GM12878 (cell line): ENCODE measurements at regions not wholly inside any gene's neighbourhood (a gene's known extent, or its start where the extent isn't known, plus 50 kb on each side); places are given as distances from the start of the nearest gene placed in this dataset.

Experiments
- ATAC-seq: fragments of 200-7000 bp; cut with Tn5 transposase; 3 replicates; pipeline ENCODE4 v1.9.1; 2020; ENCODE audit warnings: mild to moderate bottlenecking, moderate library complexity
- BruUV-seq: library from RNA; stranded (reverse); fragments of 400-500 nt; replicated peaks from 2 replicates; lab custom pipeline; 2021; lab: Mats Ljungman, UMichigan
- CTCF ChIA-PET: fragments of 300-600 bp; sonication (Branson Sonifier 250); formaldehyde crosslinking; extraction: SDS; loops from one replicate; lab custom pipeline; 2021; ENCODE audit warnings: inconsistent platforms; lab: Yijun Ruan, JAX
- POLR2A ChIA-PET: fragments of 350-600 bp; formaldehyde crosslinking; extraction: SDS; loops from one replicate; lab custom pipeline; 2021; ENCODE audit warnings: inconsistent platforms; lab: Charles Lee
- RAD21 ChIA-PET: fragments of 300-600 bp; sonication (Branson Sonifier 250); formaldehyde crosslinking; loops from one replicate; lab custom pipeline; 2023; ENCODE audit warnings: antibody characterized with exemption; ENCODE audit not compliant: unreplicated experiment; lab: Charles Lee
- SMC1A ChIA-PET: fragments of 300-600 bp; sonication (Branson Sonifier 250); formaldehyde crosslinking; loops from one replicate; lab custom pipeline; 2023; ENCODE audit not compliant: unreplicated experiment, uncharacterized antibody; lab: Charles Lee
- DNase-seq: peaks from one replicate; pipeline ENCODE4 v3.0.0-alpha.2; 2011; ENCODE audit warnings: low read depth, low spot score
- FAIRE-seq: peaks from 3 replicates; lab custom pipeline; 2011; peaks lifted over from hg19 to GRCh38; lab: Jason Lieb, UNC
- H2AFZ ChIP-seq: 2 replicates; pipeline ENCODE4 v1.6.0; 2011; ENCODE audit warnings: low read depth, low read length, control low read depth; ENCODE audit not compliant: control insufficient read depth
- H3K27ac ChIP-seq: 2 replicates; pipeline ENCODE4 v1.5.1; 2011; ENCODE audit warnings: control low read depth; ENCODE audit not compliant: control insufficient read depth, insufficient read depth
- H3K27me3 ChIP-seq, 2 experiments: replicated peaks in 1 of 2; 2 replicates each; pipeline versions ENCODE4 v1.6.0 to v1.6.1; 2011; ENCODE audit warnings: low read length in 1 of 2; ENCODE audit not compliant: control insufficient read depth in 2 of 2, insufficient read depth in 2 of 2
- H3K36me3 ChIP-seq, 2 experiments: 2 replicates each; pipeline ENCODE4 v1.5.1; 2011; ENCODE audit warnings: low read length in 1 of 2; ENCODE audit not compliant: control insufficient read depth in 2 of 2, insufficient read depth in 2 of 2
- H3K4me1 ChIP-seq: 2 replicates; pipeline ENCODE4 v1.6.1; 2011; ENCODE audit warnings: mild to moderate bottlenecking, low read length, moderate library complexity, mixed read lengths; ENCODE audit not compliant: control insufficient read depth, insufficient read depth
- H3K4me2 ChIP-seq: 2 replicates; pipeline ENCODE4 v1.6.0; 2011; ENCODE audit warnings: control low read depth; ENCODE audit not compliant: control insufficient read depth, insufficient read depth
- H3K4me3 ChIP-seq: fragments of 200-600 bp; sonication (generic); 2 replicates; pipeline ENCODE4 v1.5.1; 2016
- H3K79me2 ChIP-seq: 2 replicates; pipeline ENCODE4 v1.6.0; 2011; ENCODE audit warnings: low read length; ENCODE audit not compliant: control insufficient read depth, insufficient read depth
- H3K9ac ChIP-seq: 2 replicates; pipeline ENCODE4 v1.8.0; 2011; ENCODE audit warnings: low read length, control low read depth, mixed read lengths; ENCODE audit not compliant: control insufficient read depth, insufficient read depth
- H3K9me3 ChIP-seq: replicated peaks from 3 replicates; pipeline ENCODE4 v1.5.1; 2011; ENCODE audit warnings: mild to moderate bottlenecking, low read length; ENCODE audit not compliant: control insufficient read depth, insufficient read depth
- H4K20me1 ChIP-seq: 2 replicates; pipeline ENCODE4 v1.6.0; 2011; ENCODE audit not compliant: control insufficient read depth, insufficient read depth
- BHLHE40 ChIP-seq, 2 experiments: fragments of 450-650 bp in 1 of 2; IDR thresholded peaks; 2 replicates each; pipeline ENCODE4 v1.6.1; 2011 to 2017; ENCODE audit warnings: low read depth in 2 of 2, borderline replicate concordance in 1 of 2, improper control_type of control experiment in 1 of 2, low read length in 1 of 2, mild to moderate bottlenecking in 1 of 2
- CBX5 ChIP-seq: sonication (generic); IDR thresholded peaks from 2 replicates; pipeline ENCODE4 v1.6.1; 2016; ENCODE audit warnings: low read depth, moderate library complexity, mild to moderate bottlenecking, inconsistent platforms
- CHD2 ChIP-seq: IDR thresholded peaks from 2 replicates; pipeline ENCODE4 v1.6.1; 2011; ENCODE audit warnings: low read depth, low read length, improper control_type of control experiment, borderline replicate concordance
- FOXM1 ChIP-seq: IDR thresholded peaks from 2 replicates; pipeline ENCODE4 v1.6.1; 2012; ENCODE audit warnings: low read depth, mild to moderate bottlenecking, inconsistent platforms, low read length, moderate library complexity
- GABPA ChIP-seq: IDR thresholded peaks from 2 replicates; pipeline ENCODE4 v1.6.1; 2014; ENCODE audit warnings: antibody characterized with exemption, low read depth, mild to moderate bottlenecking, inconsistent platforms
- HDAC6 ChIP-seq: fragments of 200-600 bp; sonication (generic); IDR thresholded peaks from one replicate; pipeline ENCODE4 v1.8.0; 2017; ENCODE audit warnings: antibody characterized with exemption; ENCODE audit not compliant: unreplicated experiment
- MTA2 ChIP-seq: fragments of 450-650 bp; IDR thresholded peaks from 2 replicates; pipeline ENCODE4 v1.6.1; 2016; ENCODE audit warnings: low read depth, mild to moderate bottlenecking, moderate library complexity
- MYB ChIP-seq: fragments of 150-350 bp; IDR thresholded peaks from 2 replicates; pipeline ENCODE4 v1.6.1; 2014; ENCODE audit warnings: mild to moderate bottlenecking, low read depth, low read length, borderline replicate concordance
- NR2C1 ChIP-seq: fragments of 450-650 bp; IDR thresholded peaks from 2 replicates; pipeline ENCODE4 v1.6.1; 2017; ENCODE audit warnings: antibody characterized with exemption, mild to moderate bottlenecking, moderate library complexity
- PAX8 ChIP-seq: fragments of 450-650 bp; IDR thresholded peaks from 2 replicates; pipeline ENCODE4 v1.6.1; 2017; ENCODE audit warnings: mild to moderate bottlenecking, moderate library complexity
- RB1 ChIP-seq: fragments of 450-650 bp; formaldehyde crosslinking; IDR thresholded peaks from 2 replicates; pipeline ENCODE4 v1.6.1; 2017; ENCODE audit warnings: mild to moderate bottlenecking, borderline replicate concordance
- RUNX3 ChIP-seq: IDR thresholded peaks from 2 replicates; pipeline ENCODE4 v1.6.1; 2012; ENCODE audit warnings: low read length, inconsistent platforms
- SPI1 ChIP-seq: IDR thresholded peaks from 2 replicates; pipeline ENCODE4 v1.6.1; 2011; ENCODE audit warnings: low read depth, mild to moderate bottlenecking, low read length, moderate library complexity, borderline replicate concordance; ENCODE audit not compliant: insufficient read depth
- SRF ChIP-seq, 2 experiments: IDR thresholded peaks; 2 replicates each; pipeline ENCODE4 v1.6.1; 2011; ENCODE audit warnings: low read depth in 2 of 2, low read length in 2 of 2, mild to moderate bottlenecking in 1 of 2, moderate library complexity in 1 of 2
- STAT3 ChIP-seq: IDR thresholded peaks from 2 replicates; pipeline ENCODE4 v1.6.1; 2011; ENCODE audit warnings: low read depth, low read length, improper control_type of control experiment
- ZBED1 ChIP-seq: IDR thresholded peaks from 2 replicates; pipeline ENCODE4 v1.6.1; 2016; ENCODE audit warnings: borderline replicate concordance
- ZNF622 ChIP-seq: fragments of 450-650 bp; IDR thresholded peaks from 2 replicates; pipeline ENCODE4 v1.6.1; 2017; ENCODE audit warnings: mild to moderate bottlenecking, inconsistent platforms
- WGBS: methylation state at CpG from one replicate; pipeline ENCODE4 v1.1.6; 2016; ENCODE audit warnings: low lambda C conversion rate; ENCODE audit not compliant: insufficient replicate concordance, insufficient coverage; ENCODE audit errors: missing lambda C conversion rate; 5-methylcytosine and 5-hydroxymethylcytosine counted together
- in situ Hi-C: fragments of 300-500 bp; cut with MboI; formaldehyde crosslinking; loops from 9 replicates; pipeline ENCODE4 v1.14.3; 2018; ENCODE audit warnings: mixed read lengths
- intact Hi-C: fragments of 100-400 bp; cut with micrococcal nuclease; formaldehyde crosslinking; loops from one replicate; pipeline ENCODE4 v1.14.2; 2022; ENCODE audit not compliant: unreplicated experiment

- H3K4me1 ChIP-seq = no peaks in the 10 kb centered on the region
- FAIRE-seq = no peak
- BruUV-seq = no TSS peak
- H3K9me3 ChIP-seq = no peaks in the 10 kb centered on the region
- no peaks in the 10 kb centered on the region for H3K36me3 ChIP-seq
- ChIA-PET SMC1A (no interaction called here), RAD21 (no interaction called here), POLR2A (no interaction called here), CTCF (no interaction called here)
- H3K27me3 ChIP-seq = no peaks in the 10 kb centered on the region
- WGBS = 52% methylated on average over 8 of the region's 8 CpGs
- ATAC-seq = no peak
- no peak overlapping the region for H3K9ac ChIP-seq
- H3K27ac ChIP-seq = no peak overlapping the region
- no peak for DNase-seq
- H2AFZ ChIP-seq = no peak overlapping the region
- intact Hi-C loops (no loop called here), in situ Hi-C loops (no loop called here)
- peak; percentile 35; the same call in 1 of the 2 replicates for TF ChIP-seq SPI1
- no peak for TF ChIP-seq ZBED1
- H3K4me2 ChIP-seq = no peak overlapping the region
- H3K4me3 ChIP-seq = no peak overlapping the region
- no peaks in the 10 kb centered on the region for H4K20me1 ChIP-seq
- H3K79me2 ChIP-seq = no peaks in the 10 kb centered on the region
These were observed 369.3 kb upstream of the DCN start for GRCh38 chr12:91551927-91552326.

- ATAC-seq = no peak
- RAD21 ChIA-PET = no interaction called here
- Histone ChIP-seq H3K27ac (no peak overlapping the region), H3K4me3 (no peak overlapping the region), H3K36me3 (no peaks in the 10 kb centered on the region), H4K20me1 (no peaks in the 10 kb centered on the region), H3K4me2 (no peak overlapping the region), H3K27me3 (no peaks in the 10 kb centered on the region), H2AFZ (no peak overlapping the region), H3K4me1 (no peaks in the 10 kb centered on the region), H3K9me3 (no peaks in the 10 kb centered on the region), H3K9ac (no peak overlapping the region), H3K79me2 (no peaks in the 10 kb centered on the region)
- TF ChIP-seq BHLHE40 (IDR thresholded peaks at IDR 0.05; ENCODE audit: borderline replicate concordance in 1 of 2, low read depth in 2 of 2, low read length in 1 of 2) (no peak), RUNX3 (no peak), STAT3 (no peak), SRF (IDR thresholded peaks at IDR 0.05; ENCODE audit: low read depth in 2 of 2, low read length in 2 of 2) (no peak), MYB (no peak), PAX8 (no peak), HDAC6 (no peak), ZBED1 (no peak), FOXM1 (no peak), ZNF622 (no peak), NR2C1 (no peak), GABPA (no peak), CHD2 (no peak), RB1 (no peak), MTA2 (no peak), CBX5 (no peak)
- WGBS = 77% methylated on average over 1 of the region's 1 CpG
- intact Hi-C loops (no loop called here), in situ Hi-C loops (no loop called here)
- POLR2A ChIA-PET = no interaction called here
- DNase-seq = no peak
- CTCF ChIA-PET = no interaction called here
- no peak for FAIRE-seq
- BruUV-seq = no TSS peak
- SMC1A ChIA-PET = no interaction called here
These were observed 368.6 kb upstream of the DCN start for GRCh38 chr12:91551242-91551641.
